GM10266 (cell line): ENCODE measurements at regions not wholly inside any gene's neighbourhood (a gene's known extent, or its start where the extent isn't known, plus 50 kb on each side); places are given as distances from the start of the nearest gene placed in this dataset.

Experiments
- DNase-seq: peaks from one replicate; pipeline ENCODE4 v3.0.0; 2012; ENCODE audit errors: extremely low spot score
- TF ChIP-seq, protein P1 (sequence below): IDR thresholded peaks from 2 replicates; pipeline ENCODE4 v1.5.1; 2012; ENCODE audit warnings: mild to moderate bottlenecking, low read depth; ENCODE audit not compliant: control insufficient read depth, insufficient read depth; ENCODE audit errors: missing control alignments

DNA sequence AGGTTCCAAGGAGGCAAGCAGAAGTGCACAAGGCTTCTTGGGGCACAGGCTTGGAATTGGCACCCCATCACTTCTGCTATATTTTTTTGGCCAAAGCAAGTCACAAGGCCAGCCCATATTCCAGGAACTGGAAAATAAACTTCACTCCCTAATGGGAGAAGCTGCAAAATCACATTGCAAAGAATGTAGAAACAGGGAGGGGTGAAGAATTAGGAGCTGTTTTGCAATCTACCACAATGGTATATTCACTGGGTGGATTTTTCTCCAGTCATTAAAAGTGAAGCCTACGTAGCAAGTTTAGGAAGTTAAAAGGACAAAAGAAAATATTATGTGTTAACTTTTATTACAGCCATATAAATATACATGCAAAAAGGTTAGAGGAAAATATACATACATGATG lies 464.8 kb downstream of the COG6 start:
- no peak for DNase-seq
- TF ChIP-seq, protein P1, sequence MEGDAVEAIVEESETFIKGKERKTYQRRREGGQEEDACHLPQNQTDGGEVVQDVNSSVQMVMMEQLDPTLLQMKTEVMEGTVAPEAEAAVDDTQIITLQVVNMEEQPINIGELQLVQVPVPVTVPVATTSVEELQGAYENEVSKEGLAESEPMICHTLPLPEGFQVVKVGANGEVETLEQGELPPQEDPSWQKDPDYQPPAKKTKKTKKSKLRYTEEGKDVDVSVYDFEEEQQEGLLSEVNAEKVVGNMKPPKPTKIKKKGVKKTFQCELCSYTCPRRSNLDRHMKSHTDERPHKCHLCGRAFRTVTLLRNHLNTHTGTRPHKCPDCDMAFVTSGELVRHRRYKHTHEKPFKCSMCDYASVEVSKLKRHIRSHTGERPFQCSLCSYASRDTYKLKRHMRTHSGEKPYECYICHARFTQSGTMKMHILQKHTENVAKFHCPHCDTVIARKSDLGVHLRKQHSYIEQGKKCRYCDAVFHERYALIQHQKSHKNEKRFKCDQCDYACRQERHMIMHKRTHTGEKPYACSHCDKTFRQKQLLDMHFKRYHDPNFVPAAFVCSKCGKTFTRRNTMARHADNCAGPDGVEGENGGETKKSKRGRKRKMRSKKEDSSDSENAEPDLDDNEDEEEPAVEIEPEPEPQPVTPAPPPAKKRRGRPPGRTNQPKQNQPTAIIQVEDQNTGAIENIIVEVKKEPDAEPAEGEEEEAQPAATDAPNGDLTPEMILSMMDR = no peak

DNA sequence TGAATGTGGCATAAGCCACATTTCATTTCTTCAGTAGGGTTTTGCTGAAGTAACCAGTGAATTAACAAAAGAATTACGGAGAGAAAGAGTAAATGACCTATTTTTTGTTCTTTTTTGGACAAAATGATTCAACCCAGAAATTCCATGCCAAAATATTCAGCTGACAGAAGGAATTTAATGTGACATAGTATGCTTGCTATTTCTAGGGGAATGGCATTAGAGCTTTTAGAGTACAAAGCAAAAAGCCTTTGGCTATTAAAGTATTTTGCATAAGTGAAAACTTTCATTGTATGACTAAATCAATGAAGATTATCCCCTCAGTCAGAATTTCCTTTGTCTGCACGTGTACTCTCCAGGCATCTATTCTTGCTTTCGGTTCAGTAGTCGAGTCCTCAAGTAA lies 465.3 kb downstream of the COG6 start:
- no peak for DNase-seq
- TF ChIP-seq, protein P1 = no peak

DNA sequence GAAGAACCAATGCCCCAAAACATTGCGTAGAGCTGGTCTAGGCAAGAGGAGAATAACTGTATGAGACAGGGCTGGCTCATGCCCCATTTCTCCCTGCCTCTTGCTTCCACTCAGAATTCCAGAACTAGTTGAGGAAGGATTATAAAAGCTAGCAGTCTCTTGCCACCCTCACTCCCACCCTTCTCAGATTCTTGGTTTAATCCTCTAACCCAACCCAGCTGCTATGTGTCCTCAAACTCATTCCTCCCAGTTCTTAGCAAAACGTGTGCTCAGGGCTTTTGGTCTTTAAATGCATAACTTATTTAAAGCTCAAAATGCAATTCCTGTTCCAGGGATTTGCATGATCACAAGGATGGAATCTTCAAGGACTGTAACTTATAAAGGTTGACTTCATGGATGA lies 466.3 kb downstream of the COG6 start:
- TF ChIP-seq, protein P1 = no peak
- DNase-seq = no peak

DNA sequence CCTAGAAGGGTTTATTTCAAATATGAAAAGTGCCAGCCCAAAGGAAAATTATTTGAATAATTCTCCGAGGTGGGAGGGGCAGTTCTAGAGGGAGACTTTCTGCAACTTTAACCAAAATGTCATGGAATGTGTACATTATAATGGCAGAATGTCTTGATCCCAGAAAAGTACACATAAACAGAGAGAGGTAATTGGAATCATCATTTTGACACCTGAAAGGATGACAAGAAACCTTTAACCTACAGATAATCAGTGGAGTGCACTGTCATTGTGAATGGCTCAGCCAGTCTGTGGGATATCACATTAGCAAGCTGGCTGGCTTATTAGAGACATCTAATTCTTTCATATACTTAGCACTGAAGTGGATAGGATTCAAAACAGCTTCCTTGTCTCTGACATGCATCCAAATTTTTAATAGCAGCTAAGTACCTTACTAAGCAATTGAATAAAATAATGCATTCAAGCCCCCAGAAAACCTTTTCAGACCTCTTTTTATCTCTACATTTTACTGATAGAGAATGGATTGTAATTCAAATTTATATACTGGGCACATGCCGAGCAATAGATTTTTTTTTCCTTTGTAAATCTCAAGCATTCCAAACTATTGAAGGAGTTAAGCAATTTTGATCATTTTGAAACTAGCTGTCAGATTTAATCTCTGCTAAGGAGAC lies 468.6 kb downstream of the COG6 start:
- TF ChIP-seq, protein P1 = no peak
- DNase-seq = no peak

DNA sequence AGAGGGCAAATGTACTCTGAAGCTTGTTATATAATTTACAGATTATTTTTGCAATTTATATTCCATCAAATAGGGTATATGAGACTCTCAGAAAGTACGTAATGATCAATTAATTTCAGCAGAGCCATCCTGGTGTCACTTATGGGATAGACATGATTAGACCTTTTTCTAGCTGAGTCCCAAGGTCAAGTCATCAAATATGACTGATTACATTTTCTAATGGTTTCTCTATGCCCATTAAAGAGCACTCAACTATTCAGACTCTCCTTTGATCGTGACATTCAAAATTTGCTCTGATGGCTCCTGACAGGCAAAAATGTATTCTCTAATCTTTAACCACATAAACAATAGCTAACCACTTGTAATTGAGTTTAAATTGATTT lies 469.2 kb downstream of the COG6 start:
- DNase-seq = no peak
- TF ChIP-seq, protein P1 = no peak

DNA sequence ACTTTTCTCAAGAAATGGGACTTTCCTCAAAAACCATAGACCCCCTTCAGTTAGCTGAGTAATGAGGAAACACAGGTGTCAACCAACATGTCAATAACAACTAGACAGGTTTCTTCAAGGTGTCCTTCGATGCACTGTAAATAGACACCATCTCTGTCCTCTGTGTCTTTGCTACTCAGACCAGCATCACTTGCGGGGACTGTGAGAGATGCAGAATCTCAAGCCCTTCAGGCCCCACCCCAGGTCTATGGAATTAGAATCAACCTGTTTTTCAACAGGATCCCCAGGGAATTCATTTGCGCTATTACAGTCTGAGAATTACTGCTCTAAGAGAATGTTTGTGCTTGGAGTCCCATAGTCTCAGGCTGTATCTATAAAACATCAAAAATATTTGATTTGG lies 469.9 kb downstream of the COG6 start:
- TF ChIP-seq, protein P1 = no peak
- no peak for DNase-seq

DNA sequence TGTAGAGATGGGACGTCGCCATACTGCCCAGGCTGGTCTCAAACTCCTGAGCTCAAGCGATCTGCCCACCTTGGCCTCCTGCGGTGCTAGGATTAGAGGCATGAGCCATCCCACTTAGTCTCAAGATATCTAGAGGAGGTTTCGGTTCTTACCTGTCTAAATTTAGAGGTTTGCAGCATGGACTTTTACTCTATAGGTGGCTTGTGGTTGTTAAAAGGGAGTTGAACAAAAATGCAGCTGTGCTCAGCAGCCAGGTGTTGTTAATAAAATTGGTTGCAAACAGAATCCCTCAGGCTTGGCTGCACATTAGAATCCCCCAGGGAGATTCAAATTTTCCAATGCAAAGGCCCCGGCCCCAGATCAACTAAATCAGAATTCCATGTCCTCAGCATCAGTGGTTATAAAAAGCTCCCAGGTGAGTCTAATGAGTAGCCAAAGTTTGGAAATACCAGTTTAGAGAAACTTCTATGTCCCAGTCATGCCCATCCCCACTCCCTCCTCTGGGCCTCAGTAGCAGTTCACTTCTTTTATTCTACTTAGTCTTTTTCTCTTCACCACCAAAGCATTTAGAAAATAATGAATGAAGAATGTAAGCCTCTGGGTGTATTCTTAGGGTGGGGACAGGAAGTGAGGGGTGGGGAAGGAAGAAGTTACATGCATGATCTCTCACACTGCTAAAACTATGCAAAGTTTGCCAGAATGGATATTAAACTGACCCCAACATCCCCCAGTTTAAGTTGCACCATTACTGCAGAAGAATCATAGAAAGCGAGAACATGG lies 471.0 kb downstream of the COG6 start:
- TF ChIP-seq, protein P1 = no peak
- no peak for DNase-seq
